ENCODE measurements at regions not wholly inside any gene's neighbourhood (a gene's known extent, or its start where the extent isn't known, plus 50 kb on each side); places are given as distances from the start of the nearest gene placed in this dataset.

DNA sequence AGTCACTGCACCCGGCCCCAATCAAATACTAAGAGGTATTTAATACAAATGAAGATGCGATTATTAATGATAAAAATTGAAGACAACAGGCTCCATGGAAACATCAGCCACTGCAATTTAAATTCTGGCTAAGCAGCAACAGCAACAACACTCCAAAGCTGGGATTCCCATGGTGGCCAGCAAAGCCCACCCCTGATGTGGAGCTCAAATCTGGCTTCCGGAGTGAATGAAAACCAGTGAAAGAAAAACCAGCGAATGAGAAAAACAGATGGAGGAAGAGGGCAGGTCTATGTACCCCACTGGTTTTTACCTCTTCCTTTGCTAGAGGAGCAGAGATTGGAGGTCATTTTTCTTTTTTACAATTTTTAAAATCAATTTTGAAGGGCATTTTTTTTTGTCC, 135.9 kb upstream of the PDE10A start:
- no peak for TF ChIP-seq CTCF (conservative IDR thresholded peaks at IDR 0.05; ENCODE audit: low read depth, low read length)
- H3K4me3 ChIP-seq (ENCODE audit: low read length) = no peak overlapping the region
- no peak for DNase-seq (ENCODE audit: low read depth)

DNA sequence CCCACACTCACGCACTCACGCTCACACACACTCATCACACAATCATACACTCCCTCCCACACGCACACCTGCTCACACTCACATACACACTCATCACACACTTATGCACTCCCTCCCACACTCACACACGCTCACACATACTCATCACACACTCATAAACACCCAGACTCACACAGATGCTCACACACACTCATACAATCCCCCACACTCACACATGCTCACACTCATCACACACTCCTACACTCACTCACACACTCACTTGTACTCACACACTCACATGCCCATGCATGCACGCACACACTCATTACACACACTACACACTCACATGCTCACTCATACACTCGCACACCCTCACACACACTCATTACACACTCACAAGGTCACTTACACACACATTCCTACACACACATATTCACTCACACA, 131.1 kb upstream of the PDE10A start:
- H3K4me3 ChIP-seq (ENCODE audit: low read length) = no peak overlapping the region
- no peak for TF ChIP-seq CTCF (conservative IDR thresholded peaks at IDR 0.05; ENCODE audit: low read depth, low read length)
- no peak for DNase-seq (ENCODE audit: low read depth)

DNA sequence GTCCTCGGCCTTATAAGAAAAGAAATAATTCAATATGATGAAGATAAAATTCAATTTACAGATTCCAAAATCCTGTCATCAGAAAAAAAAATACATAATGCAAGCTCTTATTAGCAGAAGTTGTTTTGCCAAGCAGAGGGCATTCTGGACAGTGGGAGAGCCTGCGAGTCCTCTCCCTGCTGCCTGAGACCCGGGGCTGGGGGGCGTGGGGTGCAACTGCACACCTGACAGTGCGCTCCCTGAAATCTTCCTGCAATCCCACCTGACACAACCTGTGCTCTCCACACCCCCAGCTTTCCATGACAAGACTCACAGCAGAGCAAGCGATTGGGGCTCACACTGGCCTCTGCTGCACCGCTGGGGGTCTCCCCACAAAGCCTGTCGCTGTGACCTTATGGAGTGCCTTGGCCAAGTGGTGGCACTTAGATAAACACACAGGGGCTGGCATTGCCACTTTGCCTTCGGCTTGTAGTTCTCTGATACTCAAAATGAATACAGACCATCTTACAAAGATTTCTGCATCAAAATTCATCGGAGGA, 130.3 kb upstream of the PDE10A start:
- no peak for DNase-seq (ENCODE audit: low read depth)
- no peak overlapping the region for H3K4me3 ChIP-seq (ENCODE audit: low read length)
- TF ChIP-seq CTCF (conservative IDR thresholded peaks at IDR 0.05; ENCODE audit: low read depth, low read length) = no peak

DNA sequence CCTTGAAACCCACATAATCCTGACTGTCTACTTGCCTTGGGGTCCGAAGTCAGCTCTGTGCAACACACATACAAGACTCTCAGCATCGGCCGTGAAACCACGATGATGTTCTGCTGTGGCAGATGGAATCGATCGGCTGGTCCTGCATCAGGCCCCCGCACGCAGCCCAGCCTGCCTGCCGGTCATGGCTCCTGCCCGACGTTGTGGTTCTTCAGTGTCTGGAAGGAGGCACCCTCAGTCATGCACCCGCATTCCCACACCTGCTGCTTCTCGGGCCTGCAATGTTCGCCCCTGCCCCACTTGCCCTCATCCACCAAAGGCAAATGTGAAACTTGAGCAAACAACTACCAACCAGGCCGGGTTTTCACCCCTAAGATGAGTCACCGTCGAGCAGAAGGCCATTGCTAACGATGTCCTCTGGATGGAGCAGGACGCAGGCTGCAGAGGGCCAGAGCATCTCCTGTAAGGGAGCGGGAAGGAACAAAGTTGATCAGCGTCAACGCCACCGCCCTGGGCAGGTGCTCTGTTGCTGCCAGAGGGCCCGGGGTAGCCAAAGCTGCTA, 128.9 kb upstream of the PDE10A start:
- DNase-seq (ENCODE audit: low read depth) = no peak
- TF ChIP-seq CTCF (conservative IDR thresholded peaks at IDR 0.05; ENCODE audit: low read depth, low read length) = no peak
- H3K4me3 ChIP-seq (ENCODE audit: low read length) = no peak overlapping the region

GRCh38 chr6:165791306-165791705, 128.3 kb upstream of the PDE10A start:
- DNase-seq (ENCODE audit: low read depth) = no peak
- H3K4me3 ChIP-seq (ENCODE audit: low read length) = no peak overlapping the region
- TF ChIP-seq CTCF (conservative IDR thresholded peaks at IDR 0.05; ENCODE audit: low read depth, low read length) = no peak

DNA sequence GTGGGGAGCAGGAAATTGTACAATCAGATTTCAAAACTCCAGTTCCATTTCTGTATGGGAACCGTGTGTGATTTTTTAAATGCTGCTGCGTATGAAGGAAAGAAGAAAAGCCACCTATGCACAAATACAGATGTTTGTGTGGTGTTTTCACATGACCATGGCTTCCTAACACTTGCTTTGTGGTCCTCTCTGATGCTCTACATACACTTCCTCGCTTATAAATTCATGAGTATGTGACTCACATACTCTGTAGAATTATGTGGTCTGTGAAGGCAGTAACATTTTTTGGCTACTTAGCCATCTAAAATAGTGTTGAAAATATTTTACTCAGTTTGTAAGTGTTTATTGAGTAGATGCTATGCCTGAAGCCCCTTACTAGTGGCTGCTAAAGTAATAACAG, 119.8 kb upstream of the PDE10A start:
- DNase-seq (ENCODE audit: low read depth) = no peak
- TF ChIP-seq CTCF (conservative IDR thresholded peaks at IDR 0.05; ENCODE audit: low read depth, low read length) = no peak
- no peak overlapping the region for H3K4me3 ChIP-seq (ENCODE audit: low read length)

DNA sequence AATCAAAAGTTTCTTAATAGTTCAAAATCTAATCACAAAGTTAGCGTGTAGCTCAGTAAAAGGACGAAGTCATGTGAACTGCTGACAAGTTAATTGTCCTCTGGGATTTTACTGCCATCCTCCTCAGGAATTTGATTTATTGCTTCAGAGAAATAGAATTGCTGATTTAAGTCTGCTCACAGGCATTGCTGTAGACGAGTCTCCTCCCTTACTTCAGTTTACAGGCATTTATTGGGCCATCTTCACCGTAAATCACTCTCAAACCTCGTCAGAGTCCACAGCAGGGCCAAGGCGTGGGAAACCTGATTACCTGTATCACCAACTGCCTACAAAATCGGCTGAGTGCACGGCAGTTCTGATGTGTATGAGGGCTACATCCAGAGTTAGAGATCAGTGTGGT, 119.1 kb upstream of the PDE10A start:
- H3K4me3 ChIP-seq (ENCODE audit: low read length) = no peak overlapping the region
- TF ChIP-seq CTCF (conservative IDR thresholded peaks at IDR 0.05; ENCODE audit: low read depth, low read length) = no peak
- DNase-seq (ENCODE audit: low read depth) = no peak

Measured in retinal pigment epithelial cell (primary cell).